DND-41 (cell line): ENCODE measurements at regions not wholly inside any gene's neighbourhood (a gene's known extent, or its start where the extent isn't known, plus 50 kb on each side); places are given as distances from the start of the nearest gene placed in this dataset.

ENCODE experiments used
- ATAC-seq: fragments of 200-7000 bp; cut with Tn5 transposase; 3 replicates; pipeline ENCODE4 v1.9.1; 2021; ENCODE audit warnings: low read depth; ENCODE audit not compliant: insufficient read depth
- DNase-seq: peaks from one replicate; pipeline ENCODE4 v3.0.0-alpha.2; 2020
- H2AFZ ChIP-seq: 2 replicates; pipeline ENCODE4 v1.6.0; 2012; ENCODE audit warnings: low read depth, low read length
- H3K27ac ChIP-seq: 2 replicates; pipeline ENCODE4 v1.5.1; 2012; ENCODE audit warnings: low read length, inconsistent platforms
- H3K27me3 ChIP-seq: fragments of 200-600 bp; sonication (generic); 2 replicates; pipeline ENCODE4 v1.6.0; 2012; ENCODE audit warnings: low read length, mild to moderate bottlenecking, inconsistent platforms; ENCODE audit not compliant: insufficient read depth, poor library complexity
- H3K36me3 ChIP-seq: 2 replicates; pipeline ENCODE4 v1.5.1; 2012; ENCODE audit warnings: low read length, inconsistent platforms; ENCODE audit not compliant: insufficient read depth
- H3K4me1 ChIP-seq: 2 replicates; pipeline ENCODE4 v1.5.1; 2012; ENCODE audit warnings: mild to moderate bottlenecking, low read length; ENCODE audit not compliant: insufficient read depth
- H3K4me2 ChIP-seq: 2 replicates; pipeline ENCODE4 v1.6.0; 2012; ENCODE audit warnings: mild to moderate bottlenecking, moderate library complexity, low read length, inconsistent platforms; ENCODE audit not compliant: insufficient read depth
- H3K4me3 ChIP-seq, 2 experiments: fragments of 200-600 bp in 1 of 2; shearing (Covaris generic) in 1 of 2; 2 replicates each; pipeline ENCODE4 v1.5.1; 2012 to 2016; ENCODE audit warnings: inconsistent platforms in 2 of 2, low read length in 2 of 2, mild to moderate bottlenecking in 2 of 2, low read depth in 1 of 2, moderate library complexity in 1 of 2
- H3K79me2 ChIP-seq: 2 replicates; pipeline ENCODE4 v1.6.0; 2012; ENCODE audit warnings: low read length, inconsistent platforms; ENCODE audit not compliant: insufficient read depth
- H3K9ac ChIP-seq: 2 replicates; pipeline ENCODE4 v1.6.0; 2012; ENCODE audit warnings: low read depth, mild to moderate bottlenecking, inconsistent platforms, low read length, moderate library complexity
- H3K9me3 ChIP-seq: 2 replicates; pipeline ENCODE4 v1.5.1; 2012; ENCODE audit warnings: low read length, moderate library complexity, mild to moderate bottlenecking, inconsistent platforms; ENCODE audit not compliant: insufficient read depth, severe bottlenecking
- H4K20me1 ChIP-seq: 2 replicates; pipeline ENCODE4 v1.6.0; 2012; ENCODE audit warnings: low read length; ENCODE audit not compliant: insufficient read depth
- CTCF ChIP-seq: IDR thresholded peaks from 2 replicates; pipeline ENCODE4 v1.5.1; 2012; ENCODE audit warnings: borderline replicate concordance, low read length, moderate library complexity, mild to moderate bottlenecking; ENCODE audit not compliant: poor library complexity, severe bottlenecking; ENCODE audit errors: extremely low read depth
- EZH2 ChIP-seq: IDR thresholded peaks from 3 replicates; pipeline ENCODE4 v1.6.1; 2012; ENCODE audit warnings: borderline replicate concordance, low read depth, mild to moderate bottlenecking, moderate library complexity, low read length, inconsistent platforms; ENCODE audit not compliant: severe bottlenecking

- Histone ChIP-seq H2AFZ (no peak overlapping the region), H3K4me2 (no peak overlapping the region), H3K36me3 (no peaks in the 10 kb centered on the region), H3K27me3 (no peaks in the 10 kb centered on the region), H3K9ac (no peak overlapping the region), H3K79me2 (no peaks in the 10 kb centered on the region), H3K9me3 (no peaks in the 10 kb centered on the region), H3K27ac (no peak overlapping the region), H4K20me1 (no peaks in the 10 kb centered on the region), H3K4me1 (no peaks in the 10 kb centered on the region), H3K4me3 (no peak overlapping the region)
- ATAC-seq (no peak), DNase-seq (no peak)
- TF ChIP-seq CTCF (no peak), EZH2 (no peak)
Observed at GRCh38 chr10:35813219-35813618, 171.1 kb upstream of the FZD8 start.

GRCh38 chr10:35808344-35808743 is 166.2 kb upstream of the FZD8 start:
- Histone ChIP-seq H3K4me3 (no peak overlapping the region), H2AFZ (no peak overlapping the region), H3K79me2 (no peaks in the 10 kb centered on the region), H3K4me2 (no peak overlapping the region), H3K4me1 (no peaks in the 10 kb centered on the region), H3K27me3 (no peaks in the 10 kb centered on the region), H3K36me3 (no peaks in the 10 kb centered on the region), H4K20me1 (no peaks in the 10 kb centered on the region), H3K9ac (no peak overlapping the region), H3K27ac (no peak overlapping the region), H3K9me3 (no peaks in the 10 kb centered on the region)
- TF ChIP-seq CTCF, result no peak
- TF ChIP-seq EZH2, result no peak
- DNase-seq, result no peak
- ATAC-seq, result no peak

- Histone ChIP-seq H3K4me3 (no peak overlapping the region), H3K9me3 (no peaks in the 10 kb centered on the region), H3K27me3 (no peaks in the 10 kb centered on the region), H3K27ac (no peak overlapping the region), H3K4me1 (no peaks in the 10 kb centered on the region), H3K4me2 (no peak overlapping the region), H3K36me3 (no peaks in the 10 kb centered on the region), H4K20me1 (no peaks in the 10 kb centered on the region), H2AFZ (no peak overlapping the region), H3K9ac (no peak overlapping the region), H3K79me2 (no peaks in the 10 kb centered on the region)
- TF ChIP-seq EZH2, result no peak
- no peak for TF ChIP-seq CTCF
- no peak for DNase-seq
- no peak for ATAC-seq
Observed at GRCh38 chr10:35803046-35803445, 160.9 kb upstream of the FZD8 start.

- TF ChIP-seq CTCF, result no peak
- no peak for TF ChIP-seq EZH2
- Histone ChIP-seq H3K4me1 (no peaks in the 10 kb centered on the region), H4K20me1 (no peaks in the 10 kb centered on the region), H3K79me2 (no peaks in the 10 kb centered on the region), H3K36me3 (no peaks in the 10 kb centered on the region), H3K4me2 (no peak overlapping the region), H3K9ac (no peak overlapping the region), H2AFZ (no peak overlapping the region), H3K27ac (no peak overlapping the region), H3K27me3 (no peaks in the 10 kb centered on the region), H3K9me3 (no peaks in the 10 kb centered on the region), H3K4me3 (no peak overlapping the region)
- ATAC-seq, result no peak
- no peak for DNase-seq
Observed at GRCh38 chr10:35797187-35797586, 155.1 kb upstream of the FZD8 start.
